Hematopoietic multipotent progenitor cell treated with erythropoietin and hydrocortisone succinate and interleukin-3 and kit ligand, for 4 days (in vitro differentiated cells): ENCODE measurements at regions not wholly inside any gene's neighbourhood (a gene's known extent, or its start where the extent isn't known, plus 50 kb on each side); places are given as distances from the start of the nearest gene placed in this dataset.

Experiments used
- DNase-seq: peaks from one replicate; pipeline ENCODE4 v3.0.0-alpha.2; 2015

DNA sequence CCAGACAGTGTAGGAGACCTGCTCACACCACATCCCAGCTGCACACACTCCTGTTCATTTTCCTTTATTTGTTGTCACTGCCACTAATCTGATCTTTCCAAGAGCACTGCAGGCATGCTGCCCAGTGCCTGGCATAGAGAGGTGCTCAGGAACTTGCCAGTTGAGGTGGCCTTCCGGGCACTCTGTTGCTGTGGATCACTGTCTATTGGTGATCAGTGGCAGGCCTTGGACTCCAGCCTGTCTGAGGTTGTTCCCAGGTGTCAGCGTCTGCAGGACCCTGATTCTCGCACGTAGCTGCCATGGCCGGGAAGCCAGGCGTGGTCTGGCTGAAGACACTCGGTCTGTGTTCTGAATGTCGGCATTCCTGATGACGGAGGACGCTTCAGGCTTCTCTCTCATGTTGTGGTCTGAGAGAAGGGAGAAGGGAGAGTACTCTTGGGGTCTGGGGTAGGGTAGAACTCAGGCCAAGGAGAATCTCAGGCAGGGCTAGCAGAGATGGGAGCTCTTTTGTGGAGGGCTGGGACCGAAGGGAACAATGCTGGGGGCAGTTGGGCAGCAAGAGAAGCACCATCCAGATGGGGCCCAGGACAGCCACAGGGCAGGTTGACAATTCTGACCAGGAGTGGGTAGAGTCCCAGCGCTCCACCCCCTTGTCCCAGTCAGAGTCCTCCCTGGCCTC lies 240.9 kb downstream of the MYCN start:
- DNase-seq: no peak

DNA sequence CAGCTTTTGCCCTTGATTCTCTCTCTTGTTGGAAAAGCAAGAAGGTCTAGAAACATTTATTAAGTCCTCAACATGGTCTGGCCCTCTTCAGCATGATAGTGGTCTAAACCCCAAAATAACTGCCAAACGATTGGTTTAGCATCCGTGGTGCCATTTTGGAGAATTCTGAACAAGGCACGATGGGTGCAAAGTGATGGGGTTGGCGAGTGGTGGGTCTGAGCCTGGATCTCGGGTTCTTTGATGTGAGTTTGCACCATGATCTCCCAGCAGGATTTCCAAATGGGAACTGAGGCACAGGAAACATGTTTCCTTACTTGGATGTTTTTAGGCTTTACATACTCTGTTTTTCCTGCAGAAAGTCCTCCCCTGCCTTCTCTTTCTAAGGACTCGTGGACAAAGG lies 240.3 kb downstream of the MYCN start:
- no peak for DNase-seq

DNA sequence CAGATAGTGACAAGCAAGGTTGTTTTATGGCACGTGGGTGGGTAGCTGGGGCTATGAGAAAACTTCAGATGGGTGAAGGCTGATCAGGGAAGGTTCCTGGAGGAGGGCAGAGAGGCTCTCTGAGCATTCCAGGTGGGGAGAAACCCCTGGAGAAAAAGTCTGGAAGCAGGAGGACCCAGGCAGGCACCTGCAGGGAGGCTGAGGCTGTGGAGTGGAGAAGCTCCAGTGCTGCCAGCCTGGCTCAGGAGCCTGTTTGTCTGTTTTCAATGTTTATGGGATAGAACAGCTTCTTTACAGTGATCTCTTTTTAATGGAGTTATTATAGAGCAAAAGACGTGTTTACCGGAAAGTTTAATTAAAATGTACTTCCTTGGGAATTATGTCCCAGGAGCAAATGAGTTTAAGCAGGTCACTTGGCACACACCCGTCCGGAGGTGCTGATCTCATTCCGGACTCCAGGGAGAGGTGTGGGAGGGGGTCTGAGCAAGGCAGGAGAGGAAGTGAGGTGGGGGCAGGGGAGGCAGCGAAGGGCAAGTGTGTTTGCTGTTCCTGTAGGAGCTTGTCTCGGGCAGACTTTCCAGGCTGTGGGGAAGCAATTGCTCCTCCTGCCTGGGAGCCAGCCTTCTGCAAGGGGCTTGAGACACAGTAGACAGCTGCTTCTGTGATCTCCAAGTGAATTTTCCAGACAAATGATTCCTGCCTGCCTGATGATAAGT lies 239.5 kb downstream of the MYCN start:
- DNase-seq: no peak

DNA sequence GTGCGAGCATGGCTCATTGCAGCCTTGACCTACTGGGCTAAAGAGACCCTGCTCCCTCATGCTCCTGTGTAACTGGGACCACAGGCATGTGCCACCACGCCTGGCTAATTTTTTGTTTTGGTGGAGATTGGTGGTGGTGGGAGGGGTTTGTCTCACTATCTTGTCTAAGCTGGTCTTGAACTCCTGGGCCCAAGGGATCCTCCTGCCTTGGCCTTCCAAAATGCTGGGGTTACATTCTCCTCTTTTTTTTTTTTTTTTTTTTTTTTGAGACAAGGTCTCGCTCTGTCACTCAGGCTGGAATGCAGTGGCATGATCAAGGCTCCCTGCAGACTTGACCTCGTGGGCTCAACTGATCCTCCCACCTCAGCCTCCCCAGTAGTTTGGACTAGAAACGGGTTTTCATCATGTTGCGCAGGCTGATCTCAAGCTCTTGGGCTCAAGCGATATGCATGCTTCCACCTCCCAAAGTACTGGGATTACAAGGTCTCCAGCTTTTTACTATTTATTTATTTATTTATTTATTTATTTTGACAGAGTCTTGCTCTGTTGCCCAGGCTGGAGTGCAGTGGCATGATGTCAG lies 238.3 kb downstream of the MYCN start:
- no peak for DNase-seq

DNA sequence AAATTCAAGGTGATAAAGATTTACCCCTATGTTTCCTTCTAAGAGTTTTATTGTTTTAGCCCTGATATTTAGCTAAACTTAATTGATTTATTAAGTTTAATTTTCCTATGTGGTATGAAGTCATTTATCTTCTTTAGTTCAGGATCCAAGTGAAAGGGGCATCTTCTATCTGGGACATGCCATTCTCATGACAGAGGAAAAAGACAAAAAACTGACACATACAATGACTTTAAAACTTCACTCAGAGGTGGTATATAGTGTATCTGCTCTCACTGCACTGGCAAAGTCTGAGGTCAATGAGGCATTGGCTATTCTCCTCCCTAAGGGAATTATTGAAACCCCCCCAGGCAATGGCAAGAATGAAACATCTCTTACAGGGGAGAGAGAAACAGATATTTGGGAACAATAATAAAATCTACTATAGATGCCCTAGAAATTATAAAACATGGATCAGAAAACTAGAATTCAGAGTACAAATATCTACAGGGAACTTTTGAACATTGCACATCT lies 237.4 kb downstream of the MYCN start:
- no peak for DNase-seq

DNA sequence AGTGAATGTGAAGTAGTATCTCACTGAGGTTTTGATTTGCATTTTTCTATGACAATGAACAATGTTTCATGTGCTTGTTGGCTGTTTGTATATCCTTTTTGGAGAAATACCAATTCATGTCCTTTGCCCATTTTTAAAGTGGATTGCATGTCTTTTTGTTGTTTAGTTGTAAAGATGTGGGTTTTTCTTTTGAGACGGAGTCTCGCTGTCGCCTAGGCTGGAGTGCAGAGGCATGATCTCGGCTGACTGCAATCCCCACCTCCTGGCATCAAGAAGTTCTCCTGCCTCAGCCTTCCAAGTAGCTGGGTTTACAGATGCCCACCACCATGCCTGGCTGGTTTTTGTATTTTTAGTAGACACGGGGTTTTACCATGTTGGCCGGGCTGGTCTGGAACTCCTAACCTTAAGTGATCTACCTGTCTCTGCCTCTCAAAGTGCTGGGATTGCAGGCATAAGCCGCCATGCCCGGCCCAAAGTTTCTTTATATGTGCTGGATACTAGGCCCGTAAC lies 236.7 kb downstream of the MYCN start:
- DNase-seq: no peak

DNA sequence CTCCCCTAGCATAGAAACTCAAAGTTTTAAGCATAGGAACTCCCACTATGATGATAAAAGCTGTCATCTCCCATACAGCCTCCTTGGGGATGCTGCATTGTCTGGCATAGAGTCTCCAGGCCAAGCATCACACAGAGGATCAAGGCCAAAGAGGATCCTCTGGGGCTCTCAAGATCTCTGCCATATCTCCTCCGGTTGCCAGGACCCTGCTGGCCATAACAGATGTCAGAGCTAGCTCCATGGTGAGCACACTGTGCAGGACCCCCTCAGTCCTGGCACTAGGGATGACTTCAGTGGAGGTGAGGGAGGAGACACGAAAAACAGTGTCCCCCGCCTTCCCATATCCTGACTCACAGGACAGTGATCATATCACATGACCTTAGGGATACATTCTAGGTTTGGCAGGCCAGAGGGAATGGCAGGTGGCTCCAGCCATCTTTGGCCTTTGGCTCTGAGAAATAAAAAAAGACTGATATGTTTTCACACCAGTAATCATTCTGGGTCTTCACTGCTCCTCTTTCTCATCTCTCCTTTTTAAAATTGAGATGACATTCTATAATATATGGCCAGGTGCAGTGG lies 235.0 kb downstream of the MYCN start:
- DNase-seq: no peak

DNA sequence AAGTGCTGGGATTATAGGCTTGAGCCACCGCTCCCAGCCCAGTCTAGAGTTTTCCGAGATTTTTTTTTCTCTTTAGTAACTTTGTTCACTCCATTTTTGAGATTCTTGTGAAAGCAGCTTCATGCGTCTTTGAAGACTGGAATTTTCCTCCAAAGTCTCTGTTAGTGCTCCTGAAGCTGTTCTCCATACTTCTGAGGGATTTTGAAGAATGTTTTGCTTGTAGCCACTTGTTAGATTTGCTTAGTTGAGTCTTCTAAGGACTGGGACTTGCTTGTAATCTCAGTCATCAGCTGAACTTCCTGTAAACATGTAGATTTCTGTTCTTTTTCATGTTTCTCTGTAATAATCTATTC lies 234.3 kb downstream of the MYCN start:
- DNase-seq: no peak

DNA sequence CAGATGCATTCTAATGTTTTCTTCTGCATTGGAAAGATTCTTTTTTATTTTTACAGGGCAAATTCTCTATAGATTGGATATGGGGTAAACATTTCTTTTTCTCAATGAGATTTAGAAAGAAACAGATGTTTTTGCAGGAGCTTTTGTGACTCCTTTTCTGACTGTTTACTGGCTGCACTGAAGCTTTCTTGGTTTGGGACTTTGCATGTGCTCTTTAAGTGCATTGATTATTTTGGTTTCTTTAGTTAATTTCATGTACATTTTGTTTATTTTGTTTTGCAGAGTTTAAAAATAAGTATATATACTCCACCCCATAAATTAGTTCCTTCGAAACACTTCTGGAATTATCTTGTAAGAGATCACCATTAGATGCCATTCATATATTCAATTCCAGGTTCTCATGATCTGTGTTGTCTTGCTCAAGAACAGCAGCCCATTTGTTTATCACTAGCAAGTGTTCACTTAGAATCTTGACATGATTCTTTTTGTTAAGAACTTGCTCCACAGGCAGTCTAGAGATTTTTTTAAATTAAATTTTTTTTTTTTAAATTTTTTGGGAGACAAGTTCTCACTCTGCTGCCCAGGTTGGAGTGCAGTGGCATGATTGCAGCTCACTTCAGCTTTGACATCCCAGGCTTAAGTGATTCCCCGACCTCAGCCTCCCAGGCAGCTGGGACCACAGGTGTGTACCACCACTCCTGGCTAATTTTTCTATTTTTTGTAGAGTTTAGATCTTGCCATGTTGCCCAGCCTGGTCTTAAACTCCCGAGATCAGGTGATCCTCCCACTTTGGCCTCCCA lies 233.7 kb downstream of the MYCN start:
- DNase-seq: no peak

DNA sequence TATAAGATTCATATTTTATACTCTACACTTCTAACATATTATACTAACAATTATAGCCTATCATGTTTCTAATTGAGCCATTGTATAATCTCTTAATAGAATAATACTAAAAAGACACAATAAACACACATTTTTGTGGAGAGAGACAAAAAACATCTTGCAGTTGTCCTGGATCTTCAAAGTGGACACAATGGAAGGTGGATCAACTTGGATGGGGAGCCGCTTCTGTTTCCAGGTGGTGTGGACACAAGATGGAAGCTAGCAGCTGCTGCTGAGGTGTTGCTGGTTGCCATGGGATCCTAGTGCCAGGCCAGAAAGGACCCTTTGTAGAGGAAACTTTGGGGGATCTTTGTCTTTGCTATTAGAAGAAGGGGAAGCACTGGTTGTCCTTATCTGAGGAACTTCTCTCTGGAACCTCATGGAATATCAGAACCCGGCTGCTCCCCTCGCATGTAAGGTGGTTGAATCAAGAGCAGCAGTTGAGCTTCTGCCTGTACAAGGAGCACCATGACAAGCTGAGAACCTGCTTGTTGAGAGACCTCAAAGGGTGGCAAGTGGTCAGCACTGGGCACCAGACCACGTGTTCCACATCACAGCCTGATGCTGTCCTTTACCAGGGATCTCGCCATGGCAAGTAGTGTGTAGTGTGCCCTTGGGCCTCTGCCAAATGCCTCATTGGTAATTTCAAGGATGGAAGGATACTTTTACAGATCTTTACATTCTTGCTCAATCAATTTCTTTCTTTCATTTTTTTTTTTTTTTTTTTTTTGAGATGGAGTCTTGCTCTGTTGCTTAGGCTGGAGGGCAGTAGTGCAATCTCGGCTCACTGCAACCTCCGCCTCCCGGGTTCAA lies 232.2 kb downstream of the MYCN start:
- DNase-seq: no peak

DNA sequence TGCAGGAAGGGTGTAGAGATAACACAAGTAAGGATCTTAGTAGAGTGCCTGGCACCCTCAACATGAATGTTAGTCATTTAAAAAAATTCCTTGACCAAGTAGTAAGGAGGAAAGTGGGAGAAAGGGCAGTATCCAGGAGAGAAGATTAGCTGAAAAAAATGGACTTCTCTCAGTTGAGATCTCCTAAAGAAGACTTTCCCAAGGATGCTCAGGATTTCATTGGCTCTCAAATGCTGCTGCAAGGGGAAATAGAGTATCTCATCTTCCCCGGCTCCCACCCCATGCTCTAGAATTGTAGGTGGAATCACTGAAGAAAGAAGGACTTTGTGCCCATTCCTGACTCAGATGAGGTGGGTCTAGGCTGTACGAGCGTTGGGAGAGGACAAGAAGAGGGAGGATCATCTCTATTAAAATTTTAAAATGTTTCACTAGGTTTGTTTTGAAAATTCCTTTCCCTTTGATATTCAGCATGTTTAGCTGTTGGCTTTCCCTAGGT lies 231.1 kb downstream of the MYCN start:
- no peak for DNase-seq

DNA sequence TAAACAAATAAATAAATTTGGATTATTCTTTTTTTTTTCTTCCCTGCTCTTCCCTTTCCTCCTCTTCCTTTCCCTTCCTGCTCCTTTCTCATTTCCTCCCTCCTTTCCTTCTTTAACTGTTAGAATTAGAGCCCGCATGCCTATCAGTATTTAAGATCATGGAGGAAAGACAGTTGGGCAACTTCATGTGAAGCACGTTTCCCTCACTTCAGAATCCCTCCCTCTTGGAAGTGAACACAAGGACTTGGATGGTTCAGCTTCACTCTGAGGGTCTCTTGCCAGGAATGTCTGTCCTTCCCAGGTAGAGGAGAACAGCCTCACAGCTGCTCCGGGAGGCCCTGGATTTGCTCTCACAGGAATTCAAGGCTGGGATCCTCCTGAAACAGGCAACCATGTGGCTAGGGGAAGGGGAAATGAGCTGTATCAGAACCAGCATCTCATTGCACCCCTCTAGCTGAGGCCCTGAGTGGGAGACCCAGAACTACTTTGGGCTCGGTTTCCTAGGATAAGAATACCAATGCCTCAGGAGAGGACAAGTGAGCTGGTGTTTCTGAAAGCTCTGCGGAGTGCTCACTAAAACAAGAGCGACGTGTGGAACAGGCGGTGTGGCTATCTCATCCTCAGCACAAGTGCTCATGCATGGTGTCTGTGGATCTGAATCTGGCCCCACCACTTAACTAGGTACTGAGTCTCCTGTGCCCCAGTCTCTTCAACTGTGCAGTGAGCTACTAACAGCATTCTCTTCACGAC lies 230.5 kb downstream of the MYCN start:
- DNase-seq: no peak

DNA sequence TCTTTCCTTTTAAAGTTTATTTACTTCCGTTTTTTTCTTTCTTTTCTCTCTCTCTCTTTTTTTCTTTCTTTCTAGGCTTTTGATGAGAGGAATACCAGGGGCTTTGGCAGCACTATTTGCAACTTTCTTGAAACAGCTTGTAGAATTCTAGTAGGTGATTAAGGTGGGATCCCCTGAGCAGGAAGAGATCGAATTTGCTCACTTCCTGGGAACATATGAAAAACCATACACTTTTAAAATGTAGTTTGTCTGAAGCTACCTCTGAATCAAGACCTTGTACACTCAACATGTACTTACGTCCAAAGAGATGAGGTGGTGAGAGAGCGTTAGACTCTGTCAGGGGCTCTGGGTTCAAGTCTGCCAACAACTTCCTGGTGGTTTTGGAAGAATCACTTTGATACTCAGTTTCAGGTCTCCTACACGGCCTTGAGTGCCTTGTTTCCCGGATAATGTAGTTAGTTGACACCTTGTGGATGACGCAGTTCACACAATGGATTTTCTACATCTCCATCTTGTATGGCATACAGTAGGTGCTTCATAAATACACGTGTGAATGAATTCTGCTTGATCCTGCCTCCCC lies 229.1 kb downstream of the MYCN start:
- DNase-seq: no peak

DNA sequence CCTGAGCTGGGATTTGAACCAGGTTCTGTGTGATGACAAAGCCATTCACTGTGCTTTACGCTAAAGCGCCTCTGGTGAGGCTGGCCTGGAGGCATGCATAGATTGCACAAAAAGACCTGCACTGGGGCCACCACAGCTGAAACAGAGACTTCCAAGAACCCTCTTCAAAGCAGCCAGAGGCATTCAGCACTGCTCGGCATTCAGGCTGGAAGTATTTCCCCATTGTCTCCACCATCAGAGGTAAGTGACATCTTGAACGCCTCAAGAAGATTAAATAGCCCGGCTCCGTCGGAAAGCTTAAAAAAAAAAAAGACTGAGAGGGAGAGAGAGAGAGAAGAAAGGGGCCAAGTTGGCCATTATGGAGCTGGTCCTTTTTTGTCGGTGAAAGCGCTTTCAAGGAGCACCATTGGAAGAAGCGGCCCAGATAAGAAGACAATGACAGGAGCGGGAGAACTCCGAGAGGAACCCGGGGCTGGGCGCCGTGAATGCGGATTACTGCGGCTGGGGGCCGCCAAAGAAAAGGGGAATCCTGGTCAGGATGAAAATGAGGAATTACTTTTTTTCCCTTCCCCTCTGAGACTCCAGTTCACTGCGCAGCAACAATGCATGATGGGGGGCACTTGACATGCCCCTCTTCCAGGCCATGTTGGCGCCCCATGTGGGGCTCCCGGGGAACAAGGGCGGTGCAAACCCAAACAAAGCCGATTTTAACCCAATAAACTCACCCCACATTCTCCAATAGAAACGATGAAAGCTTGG lies 228.3 kb downstream of the MYCN start:
- no peak for DNase-seq

DNA sequence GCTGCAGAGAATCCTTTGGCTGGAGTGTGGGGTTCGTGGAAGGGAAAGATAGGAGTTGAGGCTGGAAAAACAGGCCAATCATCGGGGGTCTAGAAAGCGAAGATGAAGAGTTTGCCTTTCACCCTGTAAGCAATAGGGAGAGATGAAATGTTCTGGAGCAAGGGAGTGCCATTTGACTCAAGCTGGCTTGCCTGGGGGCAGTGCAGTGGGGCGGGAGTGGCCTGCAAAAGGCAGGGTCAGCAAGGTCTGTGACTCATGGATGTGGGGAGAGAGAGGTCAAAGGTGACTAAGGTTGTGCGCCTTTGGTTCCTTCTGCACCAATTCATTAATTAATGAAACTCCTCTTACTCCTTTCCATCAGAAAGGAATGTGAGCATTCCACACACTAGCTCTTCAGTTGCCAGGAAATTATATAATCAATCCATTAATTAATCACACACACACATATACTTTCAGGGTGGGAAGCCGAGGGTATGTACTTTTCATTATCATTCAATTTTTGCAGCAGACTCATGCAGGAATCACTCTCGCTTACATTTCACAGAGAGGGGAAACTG lies 227.6 kb downstream of the MYCN start:
- DNase-seq: no peak

DNA sequence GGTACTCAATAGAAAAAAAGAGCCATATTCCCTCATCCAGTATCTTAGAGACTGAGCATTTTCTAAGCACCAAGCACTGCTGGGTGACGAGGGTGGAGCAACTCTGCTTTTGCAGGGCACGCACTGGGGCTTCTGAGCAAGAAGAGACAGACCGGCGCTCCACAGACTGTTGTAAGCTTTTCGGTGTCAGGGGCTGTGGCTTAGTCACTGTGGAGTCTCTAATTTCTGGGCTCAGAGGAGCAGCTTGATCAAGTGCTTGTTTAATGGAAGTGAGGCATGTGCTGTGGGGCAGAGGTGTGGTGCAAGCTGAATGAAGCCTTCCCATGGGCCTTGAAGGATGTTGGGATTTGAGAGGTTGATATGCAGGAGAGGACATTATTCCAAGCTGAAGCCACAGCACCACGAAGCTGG lies 227.1 kb downstream of the MYCN start:
- no peak for DNase-seq

DNA sequence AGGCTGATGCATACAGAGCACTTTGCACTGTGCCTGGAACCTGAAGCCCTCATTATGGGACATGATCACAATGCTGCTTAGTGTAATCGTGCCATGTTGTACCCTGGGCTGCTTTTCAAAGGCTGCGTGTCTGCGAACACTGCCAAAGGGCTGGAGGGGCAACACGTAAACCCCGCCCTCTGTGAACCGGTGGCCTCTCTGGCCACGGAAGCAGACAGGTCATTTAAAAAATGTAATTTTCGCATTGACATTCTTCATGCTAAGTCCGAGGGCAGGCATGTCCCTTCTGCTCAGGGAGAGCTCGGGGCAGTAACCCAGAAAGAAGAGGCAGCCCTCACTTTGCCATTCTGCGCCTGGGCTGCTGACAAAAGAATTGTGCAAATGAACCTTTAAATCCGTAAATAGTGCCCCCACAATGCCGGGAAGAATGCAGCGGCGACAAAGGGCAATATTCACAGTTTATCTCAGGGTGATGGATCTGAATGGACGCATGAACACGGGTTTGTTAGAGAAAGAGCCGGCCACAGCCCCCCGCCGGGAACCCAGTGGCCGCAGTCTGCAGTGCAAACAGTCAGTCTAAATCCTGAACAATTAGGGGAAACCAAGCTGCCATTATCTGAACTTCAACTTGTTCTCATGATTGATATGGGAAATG lies 226.1 kb downstream of the MYCN start:
- no peak for DNase-seq

DNA sequence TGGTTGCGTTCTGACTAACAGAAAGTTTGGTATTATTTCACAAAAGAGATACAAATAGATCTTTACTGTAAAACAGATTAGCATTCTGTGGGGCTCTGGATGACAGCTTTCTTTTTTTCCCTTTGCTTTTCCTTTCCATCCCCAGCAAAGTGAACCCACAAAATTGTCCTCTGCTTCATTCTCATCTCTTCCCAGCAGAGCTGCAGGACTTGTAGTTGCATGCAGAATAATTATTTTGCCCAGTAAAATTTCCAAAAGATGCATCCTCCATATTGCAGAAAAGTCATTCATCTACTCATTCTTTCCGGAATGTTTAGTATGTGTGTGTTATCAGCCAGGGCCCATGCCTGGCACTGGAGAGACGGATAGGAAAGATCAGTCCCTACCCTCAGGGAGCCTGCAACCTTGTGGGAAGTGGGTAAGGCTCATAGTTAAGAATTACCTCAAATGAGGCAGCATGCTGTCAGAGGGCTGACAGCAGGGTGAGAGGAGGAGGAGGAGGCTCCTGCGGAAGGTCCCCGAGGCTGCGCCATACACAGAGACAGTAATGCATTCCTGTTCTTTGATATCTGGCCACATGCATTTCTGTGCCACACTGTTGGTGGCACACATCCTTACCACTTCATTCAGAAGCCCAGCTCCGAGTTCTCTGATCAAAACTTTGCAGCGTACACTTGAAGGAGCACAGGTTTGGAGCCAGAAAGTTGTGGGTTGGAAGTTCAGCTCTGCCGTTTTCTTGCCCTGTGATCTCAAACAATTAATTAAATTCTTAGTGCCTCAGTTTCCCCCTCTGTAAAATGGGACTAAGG lies 225.4 kb downstream of the MYCN start:
- no peak for DNase-seq
